Prostate gland (tissue), 2 donors: ENCODE measurements at regions not wholly inside any gene's neighbourhood (a gene's known extent, or its start where the extent isn't known, plus 50 kb on each side); places are given as distances from the start of the nearest gene placed in this dataset.

Source experiments
- DNase-seq: peaks from one replicate; pipeline ENCODE4 v3.0.0-alpha.2; 2019; ENCODE audit warnings: low spot score
- H3K27ac ChIP-seq, 2 donors: fragments of 200-600 bp; sonication (generic); 2 replicates each; pipeline ENCODE4 v1.5.1; 2017 to 2019
- H3K27me3 ChIP-seq: fragments of 200-600 bp; sonication (generic); replicated peaks from 2 replicates; pipeline ENCODE4 v1.5.1; 2019; ENCODE audit not compliant: insufficient read depth
- H3K36me3 ChIP-seq, 2 donors: fragments of 200-600 bp; sonication (generic); 1 replicate in 1 of 2; 2 replicates in 1 of 2; pipeline versions ENCODE4 v1.5.1 to v1.8.1; 2017 to 2019
- H3K4me1 ChIP-seq: fragments of 200-600 bp; sonication (generic); replicated peaks from 2 replicates; pipeline ENCODE4 v1.5.1; 2019
- H3K4me3 ChIP-seq, 2 donors: fragments of 200-600 bp; sonication (generic); 2 replicates each; pipeline ENCODE4 v1.5.1; 2017 to 2019
- H3K9me3 ChIP-seq: fragments of 200-600 bp; sonication (generic); 2 replicates; pipeline ENCODE4 v1.5.1; 2017
- CTCF ChIP-seq, 4 experiments: fragments of 200-600 bp in 2 of 4; fragments of 450-650 bp in 2 of 4; sonication (generic) in 2 of 4; IDR thresholded peaks; 1 replicate in 3 of 4; 2 replicates in 1 of 4; pipeline ENCODE4 v1.5.1; 2016 to 2019; ENCODE audit warnings: antibody characterized with exemption in 4 of 4, mild to moderate bottlenecking in 2 of 4, moderate library complexity in 2 of 4
- POLR2A ChIP-seq: fragments of 450-650 bp; IDR thresholded peaks from one replicate; pipeline ENCODE4 v1.6.1; 2016; ENCODE audit warnings: antibody characterized with exemption, mild to moderate bottlenecking
- POLR2AphosphoS5 ChIP-seq: sonication (generic); formaldehyde crosslinking; IDR thresholded peaks from one replicate; pipeline ENCODE4 v1.6.1; 2017; ENCODE audit warnings: antibody characterized with exemption
- WGBS: methylation state at CpG from one replicate; pipeline ENCODE4 v1.1.5; 2018; 5-methylcytosine and 5-hydroxymethylcytosine counted together
- intact Hi-C: fragments of 100-400 bp; cut with DNase I; formaldehyde crosslinking; loops from one replicate; pipeline ENCODE4 v1.14.2; 2022

- 86% methylated on average over 5 of the region's 5 CpGs for WGBS
- no peaks in the 10 kb centered on the region for H3K4me1 ChIP-seq
- no peak overlapping the region for H3K4me3 ChIP-seq
- H3K27ac ChIP-seq: no peak overlapping the region
- H3K9me3 ChIP-seq: no peaks in the 10 kb centered on the region
- no peak for DNase-seq
- H3K27me3 ChIP-seq: no peaks in the 10 kb centered on the region
- no peaks in the 10 kb centered on the region for H3K36me3 ChIP-seq
- TF ChIP-seq POLR2A: no peak
- intact Hi-C loops: no loop called here
Observed at GRCh38 chr6:137664183-137664582, 170.0 kb upstream of the OLIG3 start.

GRCh38 chr6:137665342-137665934 is 171.2 kb upstream of the OLIG3 start:
- H3K27ac ChIP-seq: no peak overlapping the region
- TF ChIP-seq CTCF (IDR thresholded peaks at IDR 0.05) (no peak), POLR2AphosphoS5 (no peak), POLR2A (no peak)
- H3K27me3 ChIP-seq: no peaks in the 10 kb centered on the region
- no peak overlapping the region for H3K4me3 ChIP-seq
- no peaks in the 10 kb centered on the region for H3K9me3 ChIP-seq
- no peaks in the 10 kb centered on the region for H3K4me1 ChIP-seq
- H3K36me3 ChIP-seq: no peaks in the 10 kb centered on the region
- intact Hi-C loops: no loop called here
- no peak for DNase-seq
- 56% methylated on average over 6 of the region's 6 CpGs for WGBS

GRCh38 chr6:137666202-137666774 is 172.1 kb upstream of the OLIG3 start:
- DNase-seq: no peak
- intact Hi-C loops: no loop called here
- H3K4me3 ChIP-seq: no peak overlapping the region

GRCh38 chr6:137673603-137674002 is 179.4 kb upstream of the OLIG3 start:
- 56% methylated on average over 3 of the region's 3 CpGs for WGBS
- no peaks in the 10 kb centered on the region for H3K36me3 ChIP-seq
- H3K27me3 ChIP-seq: no peaks in the 10 kb centered on the region
- TF ChIP-seq CTCF (IDR thresholded peaks at IDR 0.05) (no peak), POLR2AphosphoS5 (no peak), POLR2A (no peak)
- intact Hi-C loops: no loop called here
- H3K4me3 ChIP-seq: no peak overlapping the region
- no peaks in the 10 kb centered on the region for H3K4me1 ChIP-seq
- no peak for DNase-seq
- H3K9me3 ChIP-seq: no peaks in the 10 kb centered on the region
- no peak overlapping the region for H3K27ac ChIP-seq

More at GRCh38 chr6:137666202-137666774, 172.1 kb upstream of the OLIG3 start:
- 88% methylated on average over 4 of the region's 4 CpGs for WGBS
- no peaks in the 10 kb centered on the region for H3K9me3 ChIP-seq
- H3K36me3 ChIP-seq: no peaks in the 10 kb centered on the region
- H3K4me1 ChIP-seq: no peaks in the 10 kb centered on the region
- no peak overlapping the region for H3K27ac ChIP-seq
- TF ChIP-seq CTCF (IDR thresholded peaks at IDR 0.05): no peak
- no peak for TF ChIP-seq POLR2A
- TF ChIP-seq POLR2AphosphoS5: no peak
- H3K27me3 ChIP-seq: no peaks in the 10 kb centered on the region

DNA sequence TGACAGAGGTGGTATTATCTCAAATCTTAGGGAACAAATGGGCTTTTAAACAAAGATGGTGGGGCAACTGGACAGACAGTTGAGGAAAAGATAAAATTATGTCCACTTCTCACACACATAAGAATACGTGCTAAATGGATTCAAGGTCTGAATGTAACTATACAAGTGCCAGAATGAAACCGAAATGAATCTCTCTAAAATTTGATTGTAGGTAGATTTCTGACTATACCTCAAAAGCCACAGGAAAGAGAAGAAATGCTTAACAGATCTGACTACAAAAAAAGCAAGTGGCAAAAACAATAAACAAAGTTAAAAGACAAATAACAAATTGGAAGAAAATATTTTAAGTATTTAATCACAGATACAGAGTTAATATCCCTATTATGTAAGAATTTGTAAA is 182.7 kb upstream of the OLIG3 start:
- H3K27ac ChIP-seq: no peak overlapping the region
- no peak overlapping the region for H3K4me3 ChIP-seq
- intact Hi-C loops: no loop called here
- no peaks in the 10 kb centered on the region for H3K9me3 ChIP-seq
- WGBS: 92% methylated on average over 2 of the region's 2 CpGs
- H3K4me1 ChIP-seq: no peaks in the 10 kb centered on the region
- no peak for DNase-seq
- no peaks in the 10 kb centered on the region for H3K36me3 ChIP-seq
- H3K27me3 ChIP-seq: no peaks in the 10 kb centered on the region
- TF ChIP-seq CTCF (IDR thresholded peaks at IDR 0.05) (no peak), POLR2AphosphoS5 (no peak), POLR2A (no peak)
